ENCODE measurements at regions not wholly inside any gene's neighbourhood (a gene's known extent, or its start where the extent isn't known, plus 50 kb on each side); places are given as distances from the start of the nearest gene placed in this dataset.

DNA sequence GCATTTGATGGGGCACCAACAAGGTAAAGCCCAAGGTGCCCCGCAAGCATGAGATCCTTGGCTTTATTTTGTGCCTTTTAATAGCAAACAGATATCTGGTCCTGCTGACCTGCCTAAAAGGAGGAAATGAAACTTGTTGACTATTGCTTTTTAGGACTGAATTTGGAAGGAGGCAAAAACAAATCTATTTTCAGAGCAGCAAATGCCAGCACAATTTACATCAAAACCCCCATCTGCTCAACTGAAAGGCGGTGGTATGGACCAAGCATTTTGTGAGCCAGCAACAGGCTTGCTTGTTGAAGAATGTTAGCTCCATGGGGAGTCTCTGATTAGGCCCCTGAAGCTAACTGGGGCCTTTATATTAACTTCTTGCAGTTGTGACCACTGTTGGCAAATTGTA, 192.6 kb upstream of the E2F8 start:
- TF ChIP-seq, protein P1, sequence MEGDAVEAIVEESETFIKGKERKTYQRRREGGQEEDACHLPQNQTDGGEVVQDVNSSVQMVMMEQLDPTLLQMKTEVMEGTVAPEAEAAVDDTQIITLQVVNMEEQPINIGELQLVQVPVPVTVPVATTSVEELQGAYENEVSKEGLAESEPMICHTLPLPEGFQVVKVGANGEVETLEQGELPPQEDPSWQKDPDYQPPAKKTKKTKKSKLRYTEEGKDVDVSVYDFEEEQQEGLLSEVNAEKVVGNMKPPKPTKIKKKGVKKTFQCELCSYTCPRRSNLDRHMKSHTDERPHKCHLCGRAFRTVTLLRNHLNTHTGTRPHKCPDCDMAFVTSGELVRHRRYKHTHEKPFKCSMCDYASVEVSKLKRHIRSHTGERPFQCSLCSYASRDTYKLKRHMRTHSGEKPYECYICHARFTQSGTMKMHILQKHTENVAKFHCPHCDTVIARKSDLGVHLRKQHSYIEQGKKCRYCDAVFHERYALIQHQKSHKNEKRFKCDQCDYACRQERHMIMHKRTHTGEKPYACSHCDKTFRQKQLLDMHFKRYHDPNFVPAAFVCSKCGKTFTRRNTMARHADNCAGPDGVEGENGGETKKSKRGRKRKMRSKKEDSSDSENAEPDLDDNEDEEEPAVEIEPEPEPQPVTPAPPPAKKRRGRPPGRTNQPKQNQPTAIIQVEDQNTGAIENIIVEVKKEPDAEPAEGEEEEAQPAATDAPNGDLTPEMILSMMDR (IDR thresholded peaks at IDR 0.05), result no peak
- no peak for TF ChIP-seq EP300 (IDR thresholded peaks at IDR 0.05; ENCODE audit: low read depth)

Data from transverse colon (tissue), 3 donors.